Choroid plexus epithelial cell (primary cell): ENCODE measurements at regions not wholly inside any gene's neighbourhood (a gene's known extent, or its start where the extent isn't known, plus 50 kb on each side); places are given as distances from the start of the nearest gene placed in this dataset.

Source experiments
- DNase-seq: peaks from one replicate; pipeline ENCODE4 v3.0.0-alpha.2; 2010; ENCODE audit warnings: low read depth
- H3K4me3 ChIP-seq: 2 replicates; pipeline ENCODE4 v1.5.1; 2011; ENCODE audit warnings: low read depth, mild to moderate bottlenecking, control low read depth, low read length, moderate library complexity
- TF ChIP-seq, protein P1 (sequence below): conservative IDR thresholded peaks from 2 replicates; pipeline ENCODE4 v1.5.1; 2011; ENCODE audit warnings: low read depth, mild to moderate bottlenecking, control low read depth, inconsistent platforms, low read length, moderate library complexity

DNA sequence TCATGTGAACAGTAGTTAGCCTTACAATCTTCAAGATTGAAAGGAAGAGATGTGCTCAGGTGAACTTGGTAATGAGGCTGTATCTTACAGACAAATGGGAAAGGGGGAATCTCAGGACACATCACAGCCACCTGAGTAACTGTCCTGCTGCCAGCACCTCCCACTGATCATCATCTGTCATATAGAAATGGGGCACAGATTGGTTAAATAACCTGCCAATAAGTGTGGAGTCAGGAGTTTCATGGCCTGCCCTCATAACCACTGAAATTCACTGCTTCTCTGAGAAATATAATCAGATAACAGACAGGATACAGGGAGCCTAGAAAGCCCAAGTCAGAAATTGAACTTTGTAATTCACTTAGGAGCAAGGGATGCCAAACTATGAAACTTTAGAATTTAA, 64.9 kb upstream of the TAS2R16 start:
- TF ChIP-seq, protein P1, sequence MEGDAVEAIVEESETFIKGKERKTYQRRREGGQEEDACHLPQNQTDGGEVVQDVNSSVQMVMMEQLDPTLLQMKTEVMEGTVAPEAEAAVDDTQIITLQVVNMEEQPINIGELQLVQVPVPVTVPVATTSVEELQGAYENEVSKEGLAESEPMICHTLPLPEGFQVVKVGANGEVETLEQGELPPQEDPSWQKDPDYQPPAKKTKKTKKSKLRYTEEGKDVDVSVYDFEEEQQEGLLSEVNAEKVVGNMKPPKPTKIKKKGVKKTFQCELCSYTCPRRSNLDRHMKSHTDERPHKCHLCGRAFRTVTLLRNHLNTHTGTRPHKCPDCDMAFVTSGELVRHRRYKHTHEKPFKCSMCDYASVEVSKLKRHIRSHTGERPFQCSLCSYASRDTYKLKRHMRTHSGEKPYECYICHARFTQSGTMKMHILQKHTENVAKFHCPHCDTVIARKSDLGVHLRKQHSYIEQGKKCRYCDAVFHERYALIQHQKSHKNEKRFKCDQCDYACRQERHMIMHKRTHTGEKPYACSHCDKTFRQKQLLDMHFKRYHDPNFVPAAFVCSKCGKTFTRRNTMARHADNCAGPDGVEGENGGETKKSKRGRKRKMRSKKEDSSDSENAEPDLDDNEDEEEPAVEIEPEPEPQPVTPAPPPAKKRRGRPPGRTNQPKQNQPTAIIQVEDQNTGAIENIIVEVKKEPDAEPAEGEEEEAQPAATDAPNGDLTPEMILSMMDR: no peak
- DNase-seq: no peak
- no peak overlapping the region for H3K4me3 ChIP-seq

DNA sequence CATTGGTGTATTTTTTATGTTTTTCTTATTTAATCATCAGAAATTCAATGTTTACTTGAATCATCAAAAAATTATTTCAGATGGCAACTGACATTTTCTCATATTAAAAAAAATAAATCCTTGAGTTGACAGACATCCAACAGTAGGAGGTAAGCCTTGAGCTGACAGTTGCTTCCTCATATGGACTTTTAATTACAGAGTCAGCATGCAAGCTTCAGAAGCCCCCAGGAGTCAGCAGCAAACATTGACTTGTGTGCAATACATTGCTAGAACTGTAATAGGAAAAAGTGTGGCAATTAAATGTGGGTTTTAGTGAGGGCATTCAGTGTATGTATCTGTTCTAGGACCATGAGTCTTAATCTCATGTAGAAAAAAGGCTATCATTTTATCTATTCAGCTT, 62.4 kb upstream of the TAS2R16 start:
- DNase-seq: no peak
- H3K4me3 ChIP-seq: no peak overlapping the region
- TF ChIP-seq, protein P1: no peak

DNA sequence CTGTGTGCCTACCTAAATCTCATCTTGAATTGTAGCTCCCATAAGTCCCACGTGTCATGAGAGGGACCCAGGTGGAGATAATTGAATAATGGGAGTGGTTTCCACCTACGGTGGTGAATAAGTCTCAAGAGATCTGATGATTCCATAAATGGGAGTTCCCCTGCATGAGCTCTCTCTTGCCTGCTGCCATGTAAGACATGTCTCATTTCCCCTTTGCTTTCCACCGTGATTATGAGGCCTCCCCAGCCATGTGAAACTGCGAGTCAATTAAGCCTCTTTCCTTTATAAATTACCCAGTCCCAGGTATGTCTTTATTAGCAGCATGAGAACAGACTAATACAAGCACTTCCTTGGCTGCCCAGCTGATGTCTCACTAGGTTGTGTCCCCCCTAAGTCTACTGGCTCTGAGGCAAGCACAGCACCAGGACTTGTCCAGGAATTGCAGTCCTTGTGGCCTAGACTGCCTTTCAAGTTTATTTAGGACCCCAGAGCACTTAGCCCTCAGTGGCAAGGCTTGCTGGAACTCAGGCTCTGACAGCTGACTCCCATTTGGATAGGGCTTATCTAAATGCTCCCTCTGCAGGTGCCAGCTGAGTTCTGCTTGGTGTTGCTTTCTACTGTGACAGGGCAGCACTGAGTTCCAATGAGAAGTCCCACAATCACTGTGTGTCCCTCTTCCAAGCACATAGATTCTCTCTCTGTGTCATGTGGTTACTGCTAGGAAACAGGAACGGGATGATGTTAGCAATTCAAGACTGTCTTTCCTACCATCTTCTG, 59.0 kb upstream of the TAS2R16 start:
- TF ChIP-seq, protein P1: peak; percentile 58
- no peak overlapping the region for H3K4me3 ChIP-seq
- peak; percentile 52 for DNase-seq

DNA sequence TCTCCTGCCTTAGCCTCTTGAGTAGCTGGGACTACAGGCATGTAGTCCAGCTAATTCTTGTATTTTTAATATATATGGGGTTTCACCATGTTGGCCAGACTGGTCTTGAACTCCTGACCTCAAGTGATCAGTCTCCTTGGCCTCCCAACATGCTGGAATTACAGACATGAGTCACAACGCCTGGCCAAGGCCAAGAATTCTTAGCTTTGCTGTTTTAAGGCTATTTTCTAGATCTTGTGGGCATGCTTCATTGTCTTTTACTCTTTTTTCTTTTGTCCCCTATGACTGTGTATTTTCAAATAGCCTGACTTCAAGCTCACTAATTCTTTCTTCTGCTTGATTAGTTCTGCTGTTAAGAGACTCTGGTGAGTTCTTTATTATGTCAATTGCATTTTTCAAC, 56.4 kb upstream of the TAS2R16 start:
- TF ChIP-seq, protein P1: no peak
- peak; percentile 37 for DNase-seq

DNA sequence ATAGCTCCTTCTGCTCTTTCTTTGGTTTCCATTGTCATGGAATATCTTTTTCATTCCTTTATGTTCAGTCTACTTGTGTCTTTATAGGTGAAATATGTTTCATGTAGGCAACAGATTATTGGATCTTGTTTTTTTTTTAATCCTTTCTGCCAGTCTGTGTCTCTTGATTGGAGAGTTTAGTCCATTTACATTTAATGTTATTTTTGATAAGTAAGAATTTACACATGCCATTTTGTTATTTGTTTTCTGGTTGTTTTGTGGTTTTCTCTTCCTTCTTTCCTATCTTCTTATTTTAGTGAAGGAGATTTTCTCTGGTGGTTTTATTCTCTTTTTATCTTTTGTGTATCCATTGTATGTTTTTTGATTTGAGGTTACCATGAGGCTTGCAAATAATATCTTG, 52.5 kb upstream of the TAS2R16 start:
- TF ChIP-seq, protein P1: no peak
- DNase-seq: no peak
- no peak overlapping the region for H3K4me3 ChIP-seq

More for the DNA sequence above, 56.4 kb upstream of the TAS2R16 start:
- no peak overlapping the region for H3K4me3 ChIP-seq
